ENCODE measurements at regions not wholly inside any gene's neighbourhood (a gene's known extent, or its start where the extent isn't known, plus 50 kb on each side); places are given as distances from the start of the nearest gene placed in this dataset.
"Not testable (repeated sequence)": the region's sequence is repeated elsewhere in the genome, so short reads cannot be mapped to it uniquely, and the experiment has no call there.

- DNase-seq (ENCODE audit: low read depth in 2 of 3, low spot score in 2 of 3), result no peak
These were observed 258.7 kb upstream of the EXOC2 start for GRCh38 chr6:951399-952181.

- DNase-seq (ENCODE audit: low read depth in 2 of 3, low spot score in 2 of 3), result no peak
These were observed 254.4 kb upstream of the EXOC2 start for GRCh38 chr6:947235-947934.

GRCh38 chr6:946546-946945 lies 253.6 kb upstream of the EXOC2 start:
- no peak for DNase-seq (ENCODE audit: low read depth in 2 of 3, low spot score in 2 of 3)

- no peak for DNase-seq (ENCODE audit: low read depth in 2 of 3, low spot score in 2 of 3)
These were observed 246.8 kb upstream of the EXOC2 start for GRCh38 chr6:939526-940252.

GRCh38 chr6:938916-939315 lies 246.0 kb upstream of the EXOC2 start:
- no peak for DNase-seq (ENCODE audit: low read depth in 2 of 3, low spot score in 2 of 3)

GRCh38 chr6:938271-938905 lies 245.4 kb upstream of the EXOC2 start:
- DNase-seq (ENCODE audit: low read depth in 2 of 3, low spot score in 2 of 3), result no peak

- DNase-seq (ENCODE audit: low read depth in 2 of 3, low spot score in 2 of 3), result no peak
These were observed 242.6 kb upstream of the EXOC2 start for GRCh38 chr6:935582-935981.

GRCh38 chr6:934686-935085 lies 241.7 kb upstream of the EXOC2 start:
- no peak for DNase-seq (ENCODE audit: low read depth in 2 of 3, low spot score in 2 of 3)

- DNase-seq (ENCODE audit: low read depth in 2 of 3, low spot score in 2 of 3), result not testable (repeated sequence)
These were observed 239.0 kb upstream of the EXOC2 start for GRCh38 chr6:931919-932318.

GRCh38 chr6:927157-927556 lies 234.2 kb upstream of the EXOC2 start:
- DNase-seq (ENCODE audit: low read depth in 2 of 3, low spot score in 2 of 3), result no peak

GRCh38 chr6:925656-926213 lies 232.8 kb upstream of the EXOC2 start:
- DNase-seq (ENCODE audit: low read depth in 2 of 3, low spot score in 2 of 3), result no peak

- no peak for DNase-seq (ENCODE audit: low read depth in 2 of 3, low spot score in 2 of 3)
These were observed 231.7 kb upstream of the EXOC2 start for GRCh38 chr6:924661-925060.

- DNase-seq (ENCODE audit: low read depth in 2 of 3, low spot score in 2 of 3), result no peak
These were observed 228.5 kb upstream of the EXOC2 start for GRCh38 chr6:921400-921799.

- no peak for DNase-seq (ENCODE audit: low read depth in 2 of 3, low spot score in 2 of 3)
These were observed 227.6 kb upstream of the EXOC2 start for GRCh38 chr6:920512-920911.

- no peak for DNase-seq (ENCODE audit: low read depth in 2 of 3, low spot score in 2 of 3)
These were observed 226.6 kb upstream of the EXOC2 start for GRCh38 chr6:919500-919899.

GRCh38 chr6:917939-918338 lies 225.0 kb upstream of the EXOC2 start:
- no peak for DNase-seq (ENCODE audit: low read depth in 2 of 3, low spot score in 2 of 3)

- no peak for DNase-seq (ENCODE audit: low read depth in 2 of 3, low spot score in 2 of 3)
These were observed 224.4 kb upstream of the EXOC2 start for GRCh38 chr6:917296-917695.

- no peak for DNase-seq (ENCODE audit: low read depth in 2 of 3, low spot score in 2 of 3)
These were observed 223.2 kb upstream of the EXOC2 start for GRCh38 chr6:916131-916530.

GRCh38 chr6:912871-913835 lies 220.2 kb upstream of the EXOC2 start:
- no peak for DNase-seq (ENCODE audit: low read depth in 2 of 3, low spot score in 2 of 3)

- no peak for DNase-seq (ENCODE audit: low read depth in 2 of 3, low spot score in 2 of 3)
These were observed 215.0 kb upstream of the EXOC2 start for GRCh38 chr6:907928-908327.
